HepG2 (cell line): ENCODE measurements at regions not wholly inside any gene's neighbourhood (a gene's known extent, or its start where the extent isn't known, plus 50 kb on each side); places are given as distances from the start of the nearest gene placed in this dataset.
A peak's percentile ranks its signal among the peaks of the same experiment; 100 is the strongest.

Experiments
- ARHGAP35 ChIP-seq: sonication (generic); formaldehyde crosslinking; IDR thresholded peaks from 2 replicates; pipeline ENCODE4 v1.9.0; 2022; ENCODE audit warnings: mild to moderate bottlenecking, inconsistent platforms, moderate library complexity, missing genetic modification reagents, borderline replicate concordance
- E2F1 ChIP-seq: sonication (generic); formaldehyde crosslinking; IDR thresholded peaks from 2 replicates; pipeline ENCODE4 v1.5.0; 2020; ENCODE audit warnings: missing genetic modification reagents
- FOSL2 ChIP-seq: sonication (generic); formaldehyde crosslinking; IDR thresholded peaks from 2 replicates; pipeline ENCODE4 v1.4.0; 2020; ENCODE audit warnings: missing genetic modification reagents
- FOXJ3 ChIP-seq: sonication (generic); formaldehyde crosslinking; IDR thresholded peaks from 2 replicates; pipeline ENCODE4 v1.4.0; 2020; ENCODE audit warnings: missing genetic modification reagents, mild to moderate bottlenecking, borderline replicate concordance
- GFI1 ChIP-seq: sonication (generic); formaldehyde crosslinking; IDR thresholded peaks from 2 replicates; pipeline ENCODE4 v1.5.0; 2020; ENCODE audit warnings: missing genetic modification reagents, mild to moderate bottlenecking, borderline replicate concordance
- HNF1A ChIP-seq, 2 experiments: sonication (generic) in 1 of 2; formaldehyde crosslinking in 1 of 2; IDR thresholded peaks; 2 replicates each; pipeline versions ENCODE4 v1.4.0 to v1.6.1; 2016 to 2020; ENCODE audit warnings: borderline replicate concordance in 1 of 2, low read depth in 1 of 2, mild to moderate bottlenecking in 1 of 2, missing genetic modification reagents in 1 of 2
- IRF2 ChIP-seq: IDR thresholded peaks from 2 replicates; pipeline ENCODE4 v1.6.1; 2018; ENCODE audit warnings: missing genetic modification reagents, missing compliant biosample characterization
- MNT ChIP-seq: fragments of 450-650 bp; IDR thresholded peaks from 2 replicates; pipeline ENCODE4 v1.6.1; 2016
- MTA3 ChIP-seq: sonication (generic); formaldehyde crosslinking; IDR thresholded peaks from 2 replicates; pipeline ENCODE4 v1.4.0; 2020; ENCODE audit warnings: missing genetic modification reagents
- NCOA1 ChIP-seq: sonication (generic); formaldehyde crosslinking; IDR thresholded peaks from 2 replicates; pipeline ENCODE4 v1.9.0; 2021; ENCODE audit warnings: missing genetic modification reagents
- NR2F1 ChIP-seq, 2 experiments: fragments of 450-650 bp in 1 of 2; formaldehyde crosslinking in 1 of 2; IDR thresholded peaks; 2 replicates each; pipeline versions ENCODE4 v1.5.0 to v1.6.1; 2016 to 2020; ENCODE audit warnings: mild to moderate bottlenecking in 1 of 2, missing compliant biosample characterization in 1 of 2, missing genetic modification reagents in 1 of 2, moderate library complexity in 1 of 2
- PLSCR1 ChIP-seq: sonication (generic); formaldehyde crosslinking; IDR thresholded peaks from 2 replicates; pipeline ENCODE4 v1.5.0; 2020; ENCODE audit warnings: missing genetic modification reagents, mild to moderate bottlenecking, borderline replicate concordance
- SKI ChIP-seq: fragments of 450-650 bp; IDR thresholded peaks from one replicate; pipeline ENCODE4 v1.6.1; 2018; ENCODE audit warnings: mild to moderate bottlenecking; ENCODE audit not compliant: partially characterized antibody
- SMYD3 ChIP-seq: sonication (generic); formaldehyde crosslinking; IDR thresholded peaks from 2 replicates; pipeline ENCODE4 v1.8.1; 2023; ENCODE audit warnings: mild to moderate bottlenecking, missing genetic modification reagents
- SOX6 ChIP-seq, 2 experiments: fragments of 450-650 bp in 1 of 2; sonication (generic) in 1 of 2; formaldehyde crosslinking in 1 of 2; IDR thresholded peaks; 2 replicates each; pipeline versions ENCODE4 v1.4.0 to v1.6.1; 2017 to 2020; ENCODE audit warnings: antibody characterized with exemption in 1 of 2, mild to moderate bottlenecking in 1 of 2, missing genetic modification reagents in 1 of 2
- ZBTB25 ChIP-seq: IDR thresholded peaks from 2 replicates; pipeline ENCODE4 v1.6.1; 2018; ENCODE audit warnings: missing genetic modification reagents
- ZNF703 ChIP-seq: sonication (generic); formaldehyde crosslinking; IDR thresholded peaks from 2 replicates; pipeline ENCODE4 v1.5.1; 2020; ENCODE audit warnings: missing genetic modification reagents, mild to moderate bottlenecking, moderate library complexity, borderline replicate concordance

- TF ChIP-seq MNT = no peak
- TF ChIP-seq MTA3 (CRISPR knock-in tag) = no peak
- TF ChIP-seq SKI = peak; percentile 84
- TF ChIP-seq FOXJ3 = peak; percentile 96
- TF ChIP-seq GFI1 (CRISPR knock-in tag) = peak; percentile 87
- TF ChIP-seq IRF2 (CRISPR knock-in tag) = peak; percentile 96
- peak; percentile 78 for TF ChIP-seq ZNF703 (CRISPR knock-in tag)
- peak; percentile 92; the same call in 1 of the 2 replicates for TF ChIP-seq NCOA1 (CRISPR knock-in tag)
- no peak for TF ChIP-seq ARHGAP35 (CRISPR knock-in tag)
- peak; percentile 73 for TF ChIP-seq HNF1A (IDR thresholded peaks at IDR 0.05; ENCODE audit: low read depth)
- TF ChIP-seq HNF1A (CRISPR knock-in tag; IDR thresholded peaks at IDR 0.05; ENCODE audit: borderline replicate concordance) = peak; percentile 94
- TF ChIP-seq ZBTB25 (CRISPR knock-in tag) = peak; percentile 92
- peak; percentile 95 for TF ChIP-seq SMYD3 (CRISPR knock-in tag)
- no peak for TF ChIP-seq PLSCR1
- peak; percentile 63; the same call in 1 of the 2 replicates for TF ChIP-seq E2F1
- peak; percentile 76 to 79 for TF ChIP-seq NR2F1 (CRISPR knock-in tag; IDR thresholded peaks at IDR 0.05)
- no peak for TF ChIP-seq SOX6 (IDR thresholded peaks at IDR 0.05)
- TF ChIP-seq SOX6 (CRISPR knock-in tag; IDR thresholded peaks at IDR 0.05) = peak; percentile 98
- peak; percentile 90 for TF ChIP-seq FOSL2 (CRISPR knock-in tag)
These were observed 198.7 kb upstream of the EEA1 start (continued) for GRCh38 chr12:93127582-93128331.
